ENCODE measurements at regions not wholly inside any gene's neighbourhood (a gene's known extent, or its start where the extent isn't known, plus 50 kb on each side); places are given as distances from the start of the nearest gene placed in this dataset.
A peak's percentile ranks its signal among the peaks of the same experiment; 100 is the strongest.

DNA sequence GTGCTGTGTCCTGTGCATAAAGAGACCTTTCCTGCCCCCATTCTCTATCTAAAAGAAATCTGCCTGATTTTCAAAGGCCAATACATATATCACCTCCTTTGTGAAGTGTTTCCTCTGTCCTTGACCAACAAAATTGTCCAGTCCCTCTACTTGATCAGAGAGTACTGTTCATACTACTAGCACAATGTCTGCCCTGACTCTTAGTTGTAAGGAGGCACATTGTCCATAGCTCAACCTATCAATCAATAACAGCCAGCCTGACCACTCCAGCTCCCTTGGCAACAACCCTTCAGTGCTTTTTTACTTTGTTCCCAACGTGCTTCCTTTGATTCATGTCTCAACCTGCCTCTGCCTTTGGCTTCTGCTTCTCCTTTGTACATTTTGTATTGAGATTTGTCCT is 398.9 kb downstream of the TRIB2 start:
- Mint-ChIP-seq H3K9me3 (ENCODE audit: low read depth) (no peaks in the 10 kb centered on the region), H3K36me3 (ENCODE audit: insufficient read depth) (no peaks in the 10 kb centered on the region)

DNA sequence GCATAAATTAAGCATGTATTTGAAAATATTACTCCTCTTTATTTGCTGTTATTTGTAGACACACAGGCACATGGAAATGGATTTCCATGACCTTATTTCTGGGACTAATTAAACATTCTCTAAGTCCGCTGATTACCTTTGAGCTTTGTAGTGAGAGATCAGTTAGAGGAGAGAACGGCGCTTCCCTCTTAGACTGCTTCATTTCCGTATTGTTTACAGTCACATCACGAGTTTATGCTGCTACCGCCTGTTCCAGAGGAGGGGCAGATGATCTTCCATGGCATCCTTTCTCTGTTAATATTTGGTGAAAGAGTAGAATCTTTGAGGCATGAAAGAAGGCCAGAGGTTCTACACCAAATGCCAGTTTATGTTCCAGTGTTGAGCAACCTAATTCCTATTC is 404.4 kb downstream of the TRIB2 start:
- Mint-ChIP-seq H3K27me3 (no peaks in the 10 kb centered on the region), H3K4me1 (ENCODE audit: low read depth) (peaks cover 7% of the 10 kb centered on the region), H3K36me3 (ENCODE audit: insufficient read depth) (no peaks in the 10 kb centered on the region), H3K27ac (no peak overlapping the region), H3K4me3 (ENCODE audit: low read depth) (no peak overlapping the region), H3K9me3 (ENCODE audit: low read depth) (no peaks in the 10 kb centered on the region)
- DNase-seq (ENCODE audit: low spot score, unreplicated experiment), result no peak
- TF ChIP-seq, protein P1, sequence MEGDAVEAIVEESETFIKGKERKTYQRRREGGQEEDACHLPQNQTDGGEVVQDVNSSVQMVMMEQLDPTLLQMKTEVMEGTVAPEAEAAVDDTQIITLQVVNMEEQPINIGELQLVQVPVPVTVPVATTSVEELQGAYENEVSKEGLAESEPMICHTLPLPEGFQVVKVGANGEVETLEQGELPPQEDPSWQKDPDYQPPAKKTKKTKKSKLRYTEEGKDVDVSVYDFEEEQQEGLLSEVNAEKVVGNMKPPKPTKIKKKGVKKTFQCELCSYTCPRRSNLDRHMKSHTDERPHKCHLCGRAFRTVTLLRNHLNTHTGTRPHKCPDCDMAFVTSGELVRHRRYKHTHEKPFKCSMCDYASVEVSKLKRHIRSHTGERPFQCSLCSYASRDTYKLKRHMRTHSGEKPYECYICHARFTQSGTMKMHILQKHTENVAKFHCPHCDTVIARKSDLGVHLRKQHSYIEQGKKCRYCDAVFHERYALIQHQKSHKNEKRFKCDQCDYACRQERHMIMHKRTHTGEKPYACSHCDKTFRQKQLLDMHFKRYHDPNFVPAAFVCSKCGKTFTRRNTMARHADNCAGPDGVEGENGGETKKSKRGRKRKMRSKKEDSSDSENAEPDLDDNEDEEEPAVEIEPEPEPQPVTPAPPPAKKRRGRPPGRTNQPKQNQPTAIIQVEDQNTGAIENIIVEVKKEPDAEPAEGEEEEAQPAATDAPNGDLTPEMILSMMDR (IDR thresholded peaks at IDR 0.05; ENCODE audit: unreplicated experiment), result no peak

More for the DNA sequence above, 398.9 kb downstream of the TRIB2 start:
- peak overlapping the region; percentile 73 for H3K27ac Mint-ChIP-seq
- no peak overlapping the region for H3K4me3 Mint-ChIP-seq (ENCODE audit: low read depth)
- no peaks in the 10 kb centered on the region for H3K27me3 Mint-ChIP-seq
- TF ChIP-seq, protein P1 (IDR thresholded peaks at IDR 0.05; ENCODE audit: unreplicated experiment), result no peak
- H3K4me1 Mint-ChIP-seq (ENCODE audit: low read depth), result peaks cover 23% of the 10 kb centered on the region
- no peak for DNase-seq (ENCODE audit: low spot score, unreplicated experiment)

DNA sequence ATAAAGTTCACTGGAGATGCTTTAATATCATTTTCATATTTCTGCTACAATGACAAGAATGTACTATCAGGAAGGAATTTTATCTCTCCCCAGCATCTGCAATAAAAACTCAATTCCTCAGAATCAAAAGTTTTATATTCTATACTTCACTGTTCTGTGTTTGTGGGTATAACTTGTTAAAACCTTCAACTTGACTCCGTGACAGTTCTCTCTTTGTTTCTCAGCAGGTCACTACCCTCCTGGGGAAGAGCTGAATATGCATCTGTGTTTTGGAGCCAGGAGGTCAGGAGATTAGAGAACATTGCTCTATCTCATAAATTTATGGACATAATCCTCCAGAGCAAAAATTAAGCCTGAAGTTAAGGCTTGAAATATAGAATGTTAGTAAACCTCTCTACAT is 411.4 kb downstream of the TRIB2 start:
- Mint-ChIP-seq H3K36me3 (ENCODE audit: insufficient read depth) (no peaks in the 10 kb centered on the region), H3K4me3 (ENCODE audit: low read depth) (no peak overlapping the region), H3K9me3 (ENCODE audit: low read depth) (peaks cover 13% of the 10 kb centered on the region), H3K27me3 (no peaks in the 10 kb centered on the region), H3K27ac (no peak overlapping the region), H3K4me1 (ENCODE audit: low read depth) (peaks cover 2% of the 10 kb centered on the region)
- DNase-seq (ENCODE audit: low spot score, unreplicated experiment), result no peak
- TF ChIP-seq, protein P1 (IDR thresholded peaks at IDR 0.05; ENCODE audit: unreplicated experiment), result no peak

DNA sequence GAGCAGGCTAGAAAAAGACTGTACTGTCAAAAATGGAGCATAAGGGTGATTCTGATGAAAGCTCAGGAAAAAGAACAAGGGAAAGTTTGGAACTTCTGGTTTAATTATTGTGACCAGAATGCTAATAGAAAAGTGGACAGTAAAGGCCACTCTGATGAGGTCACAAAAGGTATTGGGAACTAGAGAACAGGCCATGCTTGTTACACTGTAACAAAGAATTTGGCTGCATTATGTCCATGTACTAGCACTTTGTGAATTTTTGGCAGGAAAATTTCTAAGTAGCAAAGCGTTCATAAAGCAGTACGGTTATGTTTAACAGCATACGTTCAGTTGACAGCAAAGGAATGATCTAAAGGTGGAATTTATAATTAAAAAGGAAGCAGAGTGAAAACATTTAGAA is 418.6 kb downstream of the TRIB2 start:
- H3K36me3 Mint-ChIP-seq (ENCODE audit: insufficient read depth), result no peaks in the 10 kb centered on the region
- peaks cover 10% of the 10 kb centered on the region for H3K9me3 Mint-ChIP-seq (ENCODE audit: low read depth)
- no peak for DNase-seq (ENCODE audit: low spot score, unreplicated experiment)
- no peak overlapping the region for H3K4me3 Mint-ChIP-seq (ENCODE audit: low read depth)
- no peaks in the 10 kb centered on the region for H3K27me3 Mint-ChIP-seq
- TF ChIP-seq, protein P1 (IDR thresholded peaks at IDR 0.05; ENCODE audit: unreplicated experiment), result no peak
- peaks cover 2% of the 10 kb centered on the region for H3K4me1 Mint-ChIP-seq (ENCODE audit: low read depth)
- H3K27ac Mint-ChIP-seq, result no peak overlapping the region

DNA sequence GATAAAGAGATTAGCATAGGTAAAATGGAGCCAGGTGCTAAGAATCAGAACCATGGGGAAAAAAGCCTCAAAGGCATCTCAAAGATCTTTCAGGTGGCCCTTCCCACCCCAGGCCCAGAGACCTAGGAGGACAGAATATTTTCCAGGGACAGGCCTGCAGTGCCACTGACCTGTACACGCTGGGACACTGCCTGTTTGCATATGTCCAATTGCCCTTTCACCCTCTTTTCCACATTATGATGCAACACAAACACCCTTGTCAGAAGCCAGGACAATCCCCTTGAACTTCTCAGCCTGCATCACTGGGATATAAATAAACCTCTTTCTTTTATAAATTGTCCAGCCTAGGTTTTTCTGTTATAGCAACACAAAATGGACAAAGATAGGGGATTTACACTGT is 419.1 kb downstream of the TRIB2 start:
- Mint-ChIP-seq H3K36me3 (ENCODE audit: insufficient read depth) (no peaks in the 10 kb centered on the region), H3K27ac (no peak overlapping the region), H3K4me3 (ENCODE audit: low read depth) (no peak overlapping the region), H3K27me3 (no peaks in the 10 kb centered on the region), H3K4me1 (ENCODE audit: low read depth) (peaks cover 2% of the 10 kb centered on the region), H3K9me3 (ENCODE audit: low read depth) (peaks cover 9% of the 10 kb centered on the region)
- no peak for DNase-seq (ENCODE audit: low spot score, unreplicated experiment)
- TF ChIP-seq, protein P1 (IDR thresholded peaks at IDR 0.05; ENCODE audit: unreplicated experiment), result no peak
